HG03025 (cell line): ENCODE measurements at regions not wholly inside any gene's neighbourhood (a gene's known extent, or its start where the extent isn't known, plus 50 kb on each side); places are given as distances from the start of the nearest gene placed in this dataset.

ENCODE experiments used
- ATAC-seq: cut with Tn5 transposase; IDR thresholded peaks from one replicate; pipeline ENCODE4 v1.9.1; 2021; ENCODE audit warnings: mild to moderate bottlenecking, moderate library complexity; ENCODE audit not compliant: unreplicated experiment, low FRiP score

DNA sequence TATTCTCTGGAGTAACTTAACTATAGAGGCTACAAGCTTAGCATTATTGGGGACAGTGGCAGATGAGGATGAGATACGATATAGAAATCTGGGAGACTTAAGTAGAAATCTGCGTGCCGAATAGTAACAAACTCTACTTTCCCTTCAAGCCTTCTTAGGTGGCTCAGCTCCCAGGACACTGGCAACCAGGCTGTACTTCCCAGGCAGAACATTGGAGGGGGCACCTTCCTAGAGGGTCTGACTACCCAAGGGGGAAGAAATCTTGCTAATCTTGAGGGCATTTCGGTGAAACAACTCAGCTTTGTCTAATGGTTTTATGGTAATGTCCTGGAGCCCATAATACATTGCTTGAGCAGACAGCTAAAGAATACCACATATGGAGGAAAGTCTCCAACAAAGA is 126.2 kb upstream of the DTNA start:
- ATAC-seq = no peak

- no peak for ATAC-seq
Observed at GRCh38 chr18:34590503-34590902, 119.6 kb upstream of the DTNA start.

GRCh38 chr18:34591920-34592444 is 118.1 kb upstream of the DTNA start:
- no peak for ATAC-seq

DNA sequence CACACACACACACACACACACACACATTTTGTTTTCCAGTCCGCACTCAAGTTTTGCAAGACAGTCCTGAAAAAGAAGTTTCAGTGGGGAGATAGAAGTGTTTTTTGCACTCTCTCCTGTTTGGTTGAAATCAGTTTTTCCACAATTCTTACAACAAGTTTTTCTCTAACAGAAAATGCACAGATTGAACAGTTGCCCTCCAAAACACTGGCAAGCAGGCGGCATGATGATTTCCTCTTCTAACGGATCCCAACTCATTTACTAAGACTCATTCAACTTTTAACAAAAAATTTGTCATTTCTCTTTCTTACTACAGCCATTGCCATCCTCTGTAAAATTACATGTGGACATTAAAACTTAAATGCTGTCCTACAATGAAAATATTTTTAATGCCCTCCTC is 117.6 kb upstream of the DTNA start:
- ATAC-seq = no peak

DNA sequence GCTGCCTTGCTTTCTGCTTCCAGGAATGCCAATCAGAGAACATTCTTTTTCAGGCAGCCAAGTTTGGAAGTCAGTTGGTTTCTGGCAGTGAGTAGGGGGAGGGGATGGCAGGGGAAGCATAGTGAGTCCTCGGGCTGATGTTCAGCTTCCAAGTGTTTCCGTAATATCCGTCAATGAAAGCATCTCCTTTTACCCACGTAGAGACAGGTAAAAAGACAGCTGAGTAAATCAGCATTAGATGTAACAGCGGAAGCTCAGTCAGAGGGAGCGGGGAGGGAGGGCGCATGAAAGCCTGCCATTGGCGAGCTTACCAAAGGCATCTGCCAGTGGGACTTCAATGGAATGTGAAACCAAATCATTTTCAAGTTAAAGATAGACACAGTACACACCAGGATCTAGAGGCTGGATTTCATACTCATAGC is 117.1 kb upstream of the DTNA start:
- no peak for ATAC-seq

DNA sequence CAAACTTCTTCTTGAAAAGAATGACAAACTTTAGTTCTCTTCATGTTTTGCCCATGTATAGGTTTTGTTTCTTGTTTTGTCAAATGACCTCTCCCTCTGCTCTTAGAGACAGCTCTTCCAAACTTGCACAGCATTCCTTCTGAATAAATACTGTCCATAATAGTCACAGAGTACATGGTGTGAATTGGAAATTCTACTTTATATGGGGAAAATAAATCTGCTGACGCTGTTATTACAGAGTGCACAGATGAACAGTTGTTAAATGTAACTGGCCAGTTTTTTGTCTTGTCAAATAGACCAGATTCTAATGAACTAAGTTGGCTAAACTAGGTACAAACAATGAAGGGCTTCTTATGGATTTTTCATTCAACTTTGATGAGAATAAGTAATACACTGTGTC is 115.8 kb upstream of the DTNA start:
- no peak for ATAC-seq

DNA sequence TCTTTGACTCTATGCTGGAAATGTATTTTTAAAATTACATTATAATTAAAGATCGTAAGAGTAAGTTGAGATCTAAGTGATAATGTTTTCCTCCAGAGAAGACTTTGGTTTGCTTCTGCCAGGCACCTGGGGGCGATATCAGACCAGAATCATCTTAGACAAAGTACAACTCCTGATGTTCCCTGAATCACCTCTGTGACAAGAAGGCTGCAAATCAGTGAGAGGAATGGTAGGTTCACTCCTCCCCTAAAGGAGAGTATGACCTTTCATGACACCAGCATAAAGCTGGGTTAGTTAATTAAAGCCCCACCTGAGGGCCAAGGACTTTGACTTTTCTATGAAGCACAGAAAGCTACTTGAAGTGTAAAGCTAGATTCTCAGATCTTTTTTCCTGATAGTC is 114.4 kb upstream of the DTNA start:
- ATAC-seq = no peak

GRCh38 chr18:34598120-34598635 is 111.9 kb upstream of the DTNA start:
- no peak for ATAC-seq

DNA sequence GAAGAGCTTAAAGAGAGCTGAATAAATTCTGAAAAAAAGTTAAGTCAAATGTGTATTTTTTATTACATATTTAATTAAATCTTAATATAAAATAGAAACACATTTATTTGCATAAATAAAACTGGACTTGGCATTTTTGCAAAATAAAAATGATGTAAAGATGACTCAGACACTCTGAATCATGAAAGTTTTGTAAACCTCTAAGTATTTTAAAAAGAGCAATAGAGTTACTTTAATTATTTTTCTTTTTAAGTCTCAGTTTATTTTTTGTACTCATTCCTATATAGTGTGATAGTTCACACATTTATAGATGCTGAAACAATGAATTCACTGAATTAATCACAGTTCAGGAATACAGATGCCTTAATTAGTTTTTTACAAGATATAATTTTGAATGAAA is 109.9 kb upstream of the DTNA start:
- ATAC-seq = no peak

GRCh38 chr18:34600874-34601656 is 109.0 kb upstream of the DTNA start:
- no peak for ATAC-seq

GRCh38 chr18:34604591-34604990 is 105.5 kb upstream of the DTNA start:
- no peak for ATAC-seq

- no peak for ATAC-seq
Observed at GRCh38 chr18:34606851-34607250, 103.2 kb upstream of the DTNA start.

DNA sequence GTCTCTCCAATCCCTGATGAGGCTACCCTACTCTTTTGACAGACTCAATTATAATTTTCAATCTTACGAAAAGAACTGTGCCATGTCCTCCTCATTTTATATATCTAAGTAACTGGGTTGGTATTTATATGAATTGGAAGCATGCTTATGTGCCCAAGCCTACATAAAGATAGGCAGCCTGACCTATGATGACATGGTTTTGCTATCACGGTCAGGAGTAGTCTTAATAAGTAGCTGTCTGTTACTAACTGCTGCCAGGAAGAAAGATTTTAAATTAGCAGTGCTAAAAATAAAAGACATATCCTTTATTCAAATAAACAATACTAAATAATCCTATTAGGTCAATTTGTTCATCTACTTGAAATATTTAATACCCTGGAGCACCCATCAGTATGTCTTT is 102.0 kb upstream of the DTNA start:
- ATAC-seq = no peak

GRCh38 chr18:34609986-34610648 is 100.0 kb upstream of the DTNA start:
- ATAC-seq = no peak

DNA sequence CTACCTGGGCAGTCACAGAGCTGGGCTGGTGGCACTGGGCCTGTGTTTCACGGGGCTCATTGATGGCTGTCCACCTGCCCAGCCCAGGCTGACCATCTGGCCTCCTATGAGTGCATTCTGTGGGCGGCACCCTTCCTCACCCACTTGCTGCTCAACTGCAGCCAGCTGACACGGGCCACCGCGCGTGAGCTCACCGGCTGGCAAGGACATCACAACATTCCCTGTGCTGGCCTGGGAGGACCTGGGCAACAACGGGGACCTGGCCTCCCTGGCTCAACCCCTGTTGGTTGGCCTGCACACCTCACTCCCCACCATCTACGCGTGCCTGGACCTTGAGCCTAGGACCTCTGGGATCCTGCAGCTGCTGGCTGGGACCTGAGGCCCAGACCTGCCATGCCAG is 98.2 kb upstream of the DTNA start:
- no peak for ATAC-seq

DNA sequence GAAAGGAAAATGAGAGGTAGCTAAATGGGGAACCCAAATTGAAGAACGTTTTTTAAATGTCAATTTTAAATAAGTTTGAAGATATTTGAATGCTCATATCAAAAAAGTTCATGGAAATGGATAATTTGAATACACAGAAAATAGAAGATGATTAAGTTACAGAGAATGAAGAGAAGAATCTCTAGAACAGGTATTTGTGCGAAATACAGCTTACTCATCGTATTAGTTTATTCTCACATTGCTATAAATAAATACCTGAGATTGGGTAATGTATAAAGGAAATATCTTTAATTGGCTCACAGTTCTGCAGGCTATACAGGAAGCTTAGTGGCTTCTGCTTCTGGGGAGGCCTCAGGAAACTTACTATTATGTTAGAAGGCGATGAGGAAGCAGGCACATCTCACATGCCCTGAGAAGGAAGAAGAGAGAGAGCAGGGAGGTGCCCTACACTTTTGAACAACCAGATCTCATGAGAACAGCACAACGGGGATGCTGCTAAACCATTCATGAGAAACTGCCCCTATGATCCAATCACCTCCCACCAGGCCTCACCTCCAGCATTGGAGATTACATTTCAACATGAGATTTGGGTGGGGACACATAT is 89.7 kb upstream of the DTNA start:
- no peak for ATAC-seq

DNA sequence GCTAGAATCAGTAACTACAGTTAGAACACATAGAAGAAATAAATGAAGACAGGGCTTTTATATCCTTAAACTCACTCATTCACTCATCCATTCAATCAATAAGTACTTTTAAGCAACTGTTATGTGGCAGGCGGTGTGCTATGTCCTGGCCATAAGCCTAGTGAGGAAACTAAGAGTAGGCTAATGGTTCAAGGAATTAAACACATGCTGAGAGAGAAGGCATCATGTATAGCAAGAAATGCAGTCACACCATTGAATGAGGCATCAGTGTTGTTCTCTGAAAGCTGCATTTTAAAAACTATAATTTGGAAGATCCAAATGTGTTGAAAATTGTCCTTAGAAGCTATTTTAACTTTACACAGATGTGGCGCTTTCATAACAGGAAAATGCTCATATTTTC is 86.5 kb upstream of the DTNA start:
- ATAC-seq = no peak

GRCh38 chr18:34624551-34624950 is 85.5 kb upstream of the DTNA start:
- ATAC-seq = no peak

GRCh38 chr18:34626404-34627136 is 83.5 kb upstream of the DTNA start:
- ATAC-seq = no peak

- no peak for ATAC-seq
Observed at GRCh38 chr18:34627137-34627920, 82.8 kb upstream of the DTNA start.
